Endometrium (tissue), 2 donors: ENCODE measurements at regions not wholly inside any gene's neighbourhood (a gene's known extent, or its start where the extent isn't known, plus 50 kb on each side); places are given as distances from the start of the nearest gene placed in this dataset.
"Not testable (repeated sequence)": the region's sequence is repeated elsewhere in the genome, so short reads cannot be mapped to it uniquely, and the experiment has no call there.

Experiments
- FAIRE-seq: peaks from 2 replicates; lab custom pipeline; 2012; peaks lifted over from hg19 to GRCh38; lab: Jason Lieb, UNC
- donor health status: control.
- donor health status: control.

- no peak for FAIRE-seq
These were observed 543.1 kb downstream of the UQCRFS1 start for GRCh38 chr19:28669804-28670203.

DNA sequence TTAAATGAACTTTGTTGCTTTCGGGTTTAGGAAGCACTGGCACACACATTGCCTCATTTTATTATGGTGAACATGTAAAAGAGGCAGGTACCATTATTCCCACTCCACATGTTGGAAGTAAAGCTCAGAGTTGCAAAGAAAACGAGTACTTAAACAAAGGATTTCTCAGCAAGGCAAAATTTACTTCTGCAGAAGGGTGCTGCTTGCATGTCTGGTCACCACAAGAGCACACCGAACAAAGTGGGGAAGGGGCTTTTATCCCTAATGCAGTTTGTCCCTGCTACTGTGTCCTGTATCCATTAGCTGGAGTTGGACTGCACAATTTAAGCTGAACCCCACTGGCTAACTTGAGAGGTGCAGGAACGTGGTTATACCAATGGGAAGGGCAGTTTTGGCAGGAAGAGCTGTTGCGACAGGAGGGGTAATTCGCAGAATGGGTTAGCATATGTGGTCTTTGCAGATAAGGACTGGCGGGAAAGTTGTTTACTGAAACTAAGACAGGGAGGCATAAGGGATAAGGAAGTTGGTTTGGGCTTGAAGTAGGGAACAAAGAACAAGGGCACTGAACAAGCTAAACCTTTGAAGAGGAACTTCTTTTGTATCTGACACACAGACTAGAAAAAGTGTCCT lies 545.5 kb downstream of the UQCRFS1 start:
- no peak for FAIRE-seq

- FAIRE-seq: no peak
These were observed 547.2 kb downstream of the UQCRFS1 start for GRCh38 chr19:28665748-28666147.

DNA sequence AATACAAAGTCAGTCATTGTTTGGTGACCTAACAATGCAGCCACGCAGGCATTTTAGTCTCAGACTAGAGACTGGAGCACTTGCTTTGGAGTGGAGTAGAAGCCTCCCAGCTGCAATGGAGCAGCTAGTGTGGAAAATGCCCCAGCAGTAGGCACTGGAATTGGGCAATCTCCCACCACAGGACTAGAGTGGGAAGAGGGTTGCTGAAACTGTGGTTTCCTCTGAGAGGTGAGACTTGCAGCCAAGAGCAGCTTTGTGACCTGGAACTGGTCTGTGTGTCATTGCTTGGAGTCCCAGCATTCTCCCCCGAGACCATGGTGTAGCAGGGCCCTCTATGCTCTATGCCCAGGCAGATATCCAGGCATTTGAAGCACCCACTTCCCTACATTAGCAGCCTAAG lies 556.3 kb downstream of the UQCRFS1 start:
- FAIRE-seq: no peak

- FAIRE-seq: no peak
These were observed 557.9 kb downstream of the UQCRFS1 start for GRCh38 chr19:28655054-28655453.

DNA sequence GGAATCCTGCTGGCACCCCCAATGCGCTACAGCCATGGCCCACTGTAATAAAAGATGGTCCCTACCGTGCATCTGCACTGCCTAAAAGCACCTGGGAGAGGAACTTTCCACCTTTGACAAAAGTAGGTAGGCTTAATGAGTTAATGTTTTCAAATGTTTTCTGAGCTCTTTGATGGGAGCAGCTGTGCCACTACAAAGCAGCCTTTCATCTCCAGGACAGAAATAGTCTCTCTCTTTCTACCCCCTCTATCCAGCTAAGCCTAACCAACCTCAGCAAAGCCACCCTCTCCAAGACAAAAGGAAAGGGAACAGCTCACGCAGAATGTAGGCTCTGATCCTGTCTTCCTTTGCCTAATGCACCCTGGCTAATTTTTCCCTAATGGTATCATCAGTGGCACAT lies 560.2 kb downstream of the UQCRFS1 start:
- no peak for FAIRE-seq

DNA sequence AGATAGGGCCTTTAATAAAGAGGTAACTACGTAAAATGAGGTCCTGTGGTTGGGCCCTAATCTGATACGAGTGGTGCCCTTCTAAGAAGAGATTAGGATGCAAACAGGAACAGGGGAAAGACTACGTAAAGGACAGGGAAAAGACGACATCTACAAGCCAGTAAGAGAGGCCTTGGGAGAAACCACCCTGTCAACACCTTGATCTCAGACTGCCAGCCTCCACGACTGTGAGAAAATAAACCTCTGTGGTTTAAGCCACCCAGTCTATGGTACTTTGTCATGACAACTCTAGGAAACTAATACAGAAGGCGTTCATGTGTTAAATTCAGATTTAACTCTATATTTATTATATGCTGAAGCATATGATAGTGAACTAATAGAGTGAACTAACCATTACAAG lies 566.3 kb downstream of the UQCRFS1 start:
- FAIRE-seq: no peak

DNA sequence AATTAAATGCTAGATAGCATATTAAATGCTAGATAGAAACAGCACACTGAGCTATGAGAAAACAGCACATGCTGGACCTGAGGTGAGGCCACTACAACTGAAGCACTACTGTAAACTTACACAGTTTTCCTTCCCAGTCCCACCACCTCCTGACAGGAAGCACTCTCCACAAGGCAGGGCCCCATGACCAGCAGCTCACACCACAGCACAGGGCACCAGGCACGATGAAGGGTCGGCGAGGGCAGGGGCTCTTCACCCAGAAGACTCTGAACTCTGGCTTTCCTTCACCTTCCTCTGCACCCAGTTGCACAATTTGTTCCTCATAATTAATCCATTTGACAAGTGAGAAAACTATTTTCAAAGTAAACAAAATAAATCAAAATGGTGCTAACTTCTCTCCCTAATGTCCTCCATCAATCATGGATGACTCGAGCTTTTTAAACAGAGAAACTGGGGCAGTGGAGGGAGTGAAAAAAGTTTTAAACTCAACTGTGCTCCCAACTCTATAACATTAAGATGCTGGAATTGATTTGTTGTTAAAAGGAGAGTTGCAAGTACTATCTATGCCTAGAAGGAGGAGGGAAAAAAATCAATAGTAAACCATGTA lies 568.7 kb downstream of the UQCRFS1 start:
- FAIRE-seq: no peak

- FAIRE-seq: no peak
These were observed 569.9 kb downstream of the UQCRFS1 start for GRCh38 chr19:28642787-28643683.

GRCh38 chr19:28641395-28641794 lies 571.6 kb downstream of the UQCRFS1 start:
- no peak for FAIRE-seq

DNA sequence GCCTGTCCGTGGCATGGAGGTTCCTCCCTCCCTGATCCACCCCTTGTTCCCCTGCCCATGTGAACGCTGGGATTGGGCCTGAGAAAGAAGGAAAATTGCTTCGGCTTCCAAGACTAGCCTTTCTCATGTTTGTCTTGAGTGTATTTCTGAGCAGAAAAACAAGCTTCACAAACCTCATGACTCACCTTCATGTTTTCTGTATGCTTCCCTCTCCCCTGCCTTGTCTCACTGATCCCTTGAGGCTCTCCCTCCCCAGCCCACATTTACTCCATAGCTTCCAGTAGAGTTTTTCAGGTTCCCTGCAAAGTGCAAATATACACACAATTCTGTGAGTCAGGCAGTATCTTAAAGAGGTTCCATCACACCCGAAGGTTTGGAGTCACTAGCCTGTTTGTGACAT lies 572.4 kb downstream of the UQCRFS1 start:
- no peak for FAIRE-seq

- FAIRE-seq: no peak
These were observed 574.5 kb downstream of the UQCRFS1 start for GRCh38 chr19:28638445-28638844.

GRCh38 chr19:28636706-28637105 lies 576.2 kb downstream of the UQCRFS1 start:
- FAIRE-seq: no peak

DNA sequence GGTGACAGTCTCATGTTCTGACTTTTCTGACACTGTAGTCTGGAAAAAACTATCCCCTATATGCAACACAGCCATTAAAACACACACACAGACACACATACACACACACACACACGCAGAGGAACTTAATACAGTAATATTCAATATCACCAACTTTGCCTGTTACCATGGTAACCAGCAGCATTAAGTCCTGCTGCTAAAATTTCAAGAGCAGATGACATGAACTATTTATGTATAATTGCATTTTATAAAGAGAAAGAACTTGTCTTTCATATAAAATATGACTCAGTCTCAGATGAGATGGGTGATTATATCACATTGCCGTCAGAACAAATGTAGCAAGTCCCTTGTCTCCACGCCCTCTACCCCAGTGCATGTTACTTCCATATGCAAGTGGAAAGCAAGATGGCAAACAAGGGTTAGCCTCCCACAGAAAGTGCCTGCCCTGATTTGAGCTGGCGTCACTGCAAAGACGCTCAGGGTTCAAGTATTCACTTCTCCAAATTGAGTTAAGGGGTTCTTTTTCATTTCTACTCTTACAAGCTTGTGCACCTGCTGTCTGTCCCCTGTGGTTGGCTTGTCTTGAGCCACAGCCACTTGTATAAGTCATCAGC lies 576.8 kb downstream of the UQCRFS1 start:
- no peak for FAIRE-seq

DNA sequence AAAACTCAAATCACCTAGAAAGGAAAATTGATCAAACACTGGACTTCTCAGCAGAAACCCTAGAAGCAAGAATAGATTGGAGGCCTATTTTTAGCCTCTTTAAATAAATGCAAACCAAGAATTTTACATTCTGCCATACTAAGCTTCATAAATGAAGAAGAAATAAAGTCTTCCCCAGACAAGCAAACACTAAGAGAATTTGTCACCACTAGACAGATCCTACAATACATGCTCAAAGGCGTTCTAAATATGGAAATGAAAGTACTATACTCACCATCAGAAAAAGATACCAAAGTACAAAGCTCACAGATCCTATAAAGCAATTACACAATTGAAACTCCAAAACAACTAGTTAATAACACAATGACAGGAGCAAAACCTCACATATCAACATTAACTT lies 578.1 kb downstream of the UQCRFS1 start:
- FAIRE-seq: no peak

DNA sequence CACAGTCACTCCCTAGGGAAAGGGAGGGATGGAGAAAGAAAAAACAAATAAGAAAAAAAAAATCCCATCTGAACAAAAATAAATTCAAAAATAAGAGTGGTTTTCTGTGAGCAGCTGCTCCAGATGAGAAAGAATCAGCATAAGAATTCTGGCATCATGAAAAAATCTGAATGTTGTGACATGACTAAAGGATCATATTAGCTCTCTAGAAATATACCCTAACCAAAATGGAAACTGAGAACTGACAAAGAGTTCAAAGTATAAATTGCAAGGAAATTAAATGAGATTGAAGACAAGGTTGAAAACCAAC lies 579.0 kb downstream of the UQCRFS1 start:
- no peak for FAIRE-seq

- no peak for FAIRE-seq
These were observed 579.5 kb downstream of the UQCRFS1 start for GRCh38 chr19:28633319-28634018.

GRCh38 chr19:28632371-28633080 lies 580.4 kb downstream of the UQCRFS1 start:
- no peak for FAIRE-seq

DNA sequence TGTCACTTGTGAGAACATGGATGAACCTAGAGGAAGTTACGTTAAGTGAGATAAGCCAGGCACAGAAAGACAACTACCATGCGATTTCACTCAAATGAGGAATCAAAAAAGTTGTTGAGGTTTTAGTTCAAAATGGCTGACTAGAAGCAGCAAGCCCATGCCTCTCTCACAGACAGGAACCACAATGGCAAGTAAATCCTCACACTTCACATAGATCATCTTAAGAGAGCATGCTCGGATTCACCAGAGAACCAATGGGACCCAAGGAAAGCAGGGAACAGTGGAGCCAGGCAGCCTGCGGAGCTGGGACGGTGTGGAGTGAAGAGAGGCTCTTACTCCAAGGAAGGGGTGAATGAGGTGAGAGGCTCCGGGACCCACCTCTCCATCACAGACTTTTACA lies 581.0 kb downstream of the UQCRFS1 start:
- FAIRE-seq: no peak

DNA sequence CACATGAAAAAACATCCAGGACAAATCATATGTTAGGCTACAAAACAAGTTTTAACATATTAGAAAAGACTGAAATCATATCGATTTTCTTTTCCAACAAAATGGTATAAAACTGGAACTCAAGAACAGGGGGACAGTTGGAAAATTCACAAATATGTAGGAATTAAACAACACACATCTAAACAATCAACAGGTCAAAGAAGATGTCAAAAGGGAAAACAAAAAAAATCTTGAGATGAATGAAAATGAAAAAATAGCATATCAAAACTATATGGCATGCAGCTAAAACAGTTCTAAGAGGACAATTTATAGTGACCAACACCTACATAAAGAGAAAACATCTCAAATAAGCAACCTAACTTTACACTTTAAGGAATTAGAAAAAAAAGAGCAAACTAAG lies 585.3 kb downstream of the UQCRFS1 start:
- no peak for FAIRE-seq

DNA sequence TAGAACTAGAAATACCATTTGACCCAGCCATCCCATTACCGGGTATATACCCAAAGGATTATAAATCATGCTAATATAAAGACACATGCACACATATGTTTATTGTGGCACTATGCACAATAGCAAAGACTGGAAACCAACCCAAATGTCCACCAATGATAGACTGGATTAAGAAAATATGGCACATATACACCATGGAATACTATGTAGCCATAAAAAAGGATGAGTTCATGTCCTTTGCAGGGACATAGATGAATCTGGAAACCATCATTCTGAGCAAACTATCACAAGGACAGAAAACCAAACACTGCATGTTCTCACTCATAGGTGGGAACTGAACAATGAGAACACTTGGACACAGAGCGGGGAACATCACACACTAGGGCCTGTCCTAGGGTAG lies 586.5 kb downstream of the UQCRFS1 start:
- FAIRE-seq: not testable (repeated sequence)
